Activated naive CD8-positive, alpha-beta T cell treated with anti-CD3 and anti-CD28 coated beads, Interleukin-2, amount 50 U/mL, for 16 hours (primary cell): ENCODE measurements at regions not wholly inside any gene's neighbourhood (a gene's known extent, or its start where the extent isn't known, plus 50 kb on each side); places are given as distances from the start of the nearest gene placed in this dataset.

ENCODE experiments used
- DNase-seq: peaks from one replicate; pipeline ENCODE4 v3.0.0-alpha.2; 2020; ENCODE audit warnings: low read depth, low spot score

GRCh38 chr22:48340191-48340590 is 1487.5 kb downstream of the BRD1 start:
- DNase-seq = no peak

- no peak for DNase-seq
Observed at GRCh38 chr22:48338793-48339705, 1488.6 kb downstream of the BRD1 start.

- DNase-seq = no peak
Observed at GRCh38 chr22:48337957-48338792, 1489.5 kb downstream of the BRD1 start.

- no peak for DNase-seq
Observed at GRCh38 chr22:48336339-48337060, 1491.2 kb downstream of the BRD1 start.

GRCh38 chr22:48335442-48336139 is 1492.1 kb downstream of the BRD1 start:
- DNase-seq = no peak

- DNase-seq = no peak
Observed at GRCh38 chr22:48334971-48335370, 1492.7 kb downstream of the BRD1 start.

- DNase-seq = no peak
Observed at GRCh38 chr22:48333816-48334735, 1493.6 kb downstream of the BRD1 start.

- no peak for DNase-seq
Observed at GRCh38 chr22:48333323-48333763, 1494.3 kb downstream of the BRD1 start.

GRCh38 chr22:48332438-48333322 is 1495.0 kb downstream of the BRD1 start:
- DNase-seq = no peak

- DNase-seq = no peak
Observed at GRCh38 chr22:48331691-48332220, 1495.9 kb downstream of the BRD1 start.

- no peak for DNase-seq
Observed at GRCh38 chr22:48331266-48331665, 1496.4 kb downstream of the BRD1 start.

GRCh38 chr22:48327721-48328120 is 1500.0 kb downstream of the BRD1 start:
- DNase-seq = no peak

GRCh38 chr22:48323746-48324145 is 1503.9 kb downstream of the BRD1 start:
- DNase-seq = no peak

- DNase-seq = no peak
Observed at GRCh38 chr22:48322907-48323306, 1504.8 kb downstream of the BRD1 start.

- no peak for DNase-seq
Observed at GRCh38 chr22:48321986-48322545, 1505.6 kb downstream of the BRD1 start.

GRCh38 chr22:48320683-48321451 is 1506.8 kb downstream of the BRD1 start:
- no peak for DNase-seq

- no peak for DNase-seq
Observed at GRCh38 chr22:48320048-48320682, 1507.5 kb downstream of the BRD1 start.
